ENCODE measurements at regions not wholly inside any gene's neighbourhood (a gene's known extent, or its start where the extent isn't known, plus 50 kb on each side); places are given as distances from the start of the nearest gene placed in this dataset.

GRCh38 chr2:166634706-166635105 is 140.7 kb upstream of the SCN7A start:
- no peak for DNase-seq

DNA sequence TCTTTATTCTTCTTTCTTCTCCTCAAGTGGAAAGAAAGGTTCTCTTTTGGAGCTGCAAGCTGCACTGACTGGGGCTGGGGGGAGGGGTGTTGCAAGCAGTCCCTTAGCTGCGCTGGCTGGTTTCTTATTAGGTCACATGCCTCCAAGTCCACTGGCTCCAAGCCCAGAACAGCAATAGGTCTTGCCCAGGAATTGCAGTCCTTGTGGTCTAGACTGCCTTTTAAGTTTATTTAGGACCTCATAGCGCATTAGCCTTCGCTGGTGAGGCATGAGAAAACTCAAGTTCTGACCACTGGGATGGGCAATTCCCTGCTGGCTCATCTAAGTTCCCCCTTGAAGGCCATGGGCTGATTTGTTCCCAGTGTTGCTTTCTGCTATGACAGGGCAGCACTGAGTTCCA is 138.6 kb upstream of the SCN7A start:
- DNase-seq = no peak

DNA sequence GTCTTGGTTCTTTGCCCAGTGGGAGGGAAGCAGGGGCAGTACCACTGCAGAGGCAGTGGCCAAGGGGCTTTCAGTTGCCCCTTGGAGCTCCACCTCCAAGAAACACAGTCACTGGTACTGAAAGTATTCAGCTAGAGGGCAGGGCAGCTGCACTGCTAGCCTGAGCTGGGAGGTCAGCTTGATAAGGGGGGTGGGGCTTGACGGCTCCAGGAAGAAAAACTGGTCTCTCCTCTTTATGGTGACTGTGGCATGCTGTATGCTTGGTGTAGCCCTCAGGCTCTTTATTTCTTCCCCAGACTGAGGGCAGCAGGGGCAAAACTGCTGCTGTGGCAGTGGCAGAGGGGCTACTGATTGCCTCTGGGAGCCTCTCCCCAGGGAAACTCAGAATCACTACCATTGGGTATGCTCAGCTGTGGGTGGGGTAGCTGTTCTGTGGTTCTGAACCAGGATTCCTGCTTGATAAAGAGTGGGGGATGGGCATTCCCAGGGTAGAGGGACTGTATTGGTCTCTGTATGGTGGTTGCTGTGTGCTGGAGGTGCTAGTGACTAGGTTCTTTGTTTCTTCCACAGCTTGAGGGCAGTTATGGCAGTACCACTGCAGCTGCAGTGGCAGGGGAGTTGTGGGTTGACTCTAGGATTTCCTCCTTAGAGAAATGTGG is 134.6 kb upstream of the SCN7A start:
- no peak for DNase-seq

DNA sequence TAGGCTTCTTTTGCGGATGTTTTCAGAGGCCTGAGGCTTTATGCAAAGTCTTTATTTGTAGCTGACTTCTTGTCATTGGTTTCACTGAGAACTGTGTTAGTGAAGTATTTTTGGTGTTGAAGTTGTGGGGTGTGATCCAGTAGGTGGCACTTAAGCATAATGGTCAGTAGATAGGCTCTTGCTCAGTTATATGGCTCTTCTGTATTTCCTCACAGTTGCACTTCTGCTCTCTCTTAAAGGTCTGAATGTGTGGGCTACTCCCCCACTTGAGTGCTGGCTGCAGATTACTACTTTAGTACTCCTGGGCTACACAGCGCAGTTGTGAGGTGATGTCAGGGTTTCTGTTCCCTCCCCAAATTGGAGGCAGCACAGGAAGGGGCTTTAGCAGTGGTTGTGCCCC is 133.8 kb upstream of the SCN7A start:
- no peak for DNase-seq

DNA sequence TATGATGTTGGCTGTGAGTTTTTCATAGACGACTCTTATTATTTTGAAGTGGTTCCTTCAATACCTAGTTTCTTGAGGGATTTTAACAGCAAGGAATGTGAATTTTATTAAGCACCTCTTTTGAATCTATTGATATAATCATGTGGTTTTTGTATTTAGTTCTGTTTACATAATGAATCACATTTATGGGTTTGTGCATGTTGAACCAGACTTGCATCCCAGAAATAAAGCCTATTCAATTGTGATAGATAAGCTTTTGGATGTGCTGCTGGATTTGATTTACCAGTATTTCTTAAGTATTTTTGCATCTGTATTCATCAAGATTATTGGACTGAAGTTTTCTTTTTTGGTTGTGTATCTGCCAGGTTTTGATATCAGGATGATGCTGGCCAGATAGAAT is 131.6 kb upstream of the SCN7A start:
- DNase-seq = no peak

- no peak for DNase-seq
Observed at GRCh38 chr2:166614503-166614902, 120.5 kb upstream of the SCN7A start.

GRCh38 chr2:166614029-166614428 is 120.0 kb upstream of the SCN7A start:
- DNase-seq = no peak

GRCh38 chr2:166613226-166613625 is 119.2 kb upstream of the SCN7A start:
- DNase-seq = no peak

DNA sequence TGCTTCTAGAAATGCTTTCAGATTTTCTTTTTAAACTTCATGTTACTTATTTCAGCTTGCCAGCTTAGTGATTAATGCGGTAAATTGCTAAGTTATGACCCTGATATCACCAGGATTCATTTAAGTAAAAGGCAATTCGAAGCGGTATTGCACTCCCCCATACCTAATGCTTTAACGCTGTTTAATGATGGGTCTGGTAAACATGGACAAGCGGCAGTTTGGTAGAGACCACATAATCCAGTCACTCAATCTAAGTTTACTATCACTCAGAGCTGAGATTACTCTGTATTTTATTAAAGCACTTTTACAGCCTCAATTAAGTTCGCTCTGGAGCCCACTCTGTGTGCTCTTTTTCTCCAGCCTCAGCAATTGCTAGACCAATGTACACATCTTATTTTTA is 118.2 kb upstream of the SCN7A start:
- no peak for DNase-seq

DNA sequence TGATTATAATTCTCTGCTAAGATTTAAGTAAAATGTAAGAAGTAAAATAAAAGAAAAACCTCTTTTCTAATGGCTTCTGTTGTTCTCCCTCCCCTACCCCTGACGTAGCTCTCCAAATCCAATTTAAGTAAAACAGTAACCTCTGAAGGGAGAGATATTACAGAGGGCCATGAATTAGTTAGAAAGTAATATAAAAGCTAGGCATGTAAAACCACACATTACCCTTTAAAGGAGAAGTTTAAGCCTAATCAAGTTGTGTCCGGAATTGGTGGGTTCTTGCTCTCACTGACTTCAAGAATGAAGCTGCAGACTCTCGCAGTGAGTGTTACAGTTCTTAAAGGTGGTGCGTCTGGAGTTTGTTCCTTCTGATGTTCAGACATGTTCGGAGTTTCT is 116.9 kb upstream of the SCN7A start:
- DNase-seq = no peak

GRCh38 chr2:166610180-166610912 is 116.3 kb upstream of the SCN7A start:
- no peak for DNase-seq

GRCh38 chr2:166609183-166609959 is 115.3 kb upstream of the SCN7A start:
- no peak for DNase-seq

- no peak for DNase-seq
Observed at GRCh38 chr2:166607880-166608279, 113.8 kb upstream of the SCN7A start.

- no peak for DNase-seq
Observed at GRCh38 chr2:166593403-166593802, 99.4 kb upstream of the SCN7A start.

DNA sequence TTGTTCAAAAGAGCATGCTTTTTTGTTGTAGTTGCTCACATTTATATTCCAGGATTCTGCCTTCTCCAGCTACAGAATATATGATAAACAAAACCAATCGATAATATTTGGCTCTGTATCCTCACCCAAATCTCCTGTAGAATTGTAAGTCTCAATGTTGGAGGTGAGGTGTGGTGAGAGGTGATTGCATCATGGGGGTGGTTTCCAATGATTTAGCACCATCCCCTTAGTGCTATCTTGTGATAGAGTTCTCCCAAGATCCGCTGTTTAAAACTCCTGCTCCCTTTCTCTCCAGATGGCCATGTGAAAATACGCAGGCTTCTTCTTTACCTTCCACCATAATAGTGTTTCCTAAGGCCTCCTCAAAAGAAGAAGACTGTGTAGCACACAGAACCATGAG is 98.7 kb upstream of the SCN7A start:
- DNase-seq = no peak

DNA sequence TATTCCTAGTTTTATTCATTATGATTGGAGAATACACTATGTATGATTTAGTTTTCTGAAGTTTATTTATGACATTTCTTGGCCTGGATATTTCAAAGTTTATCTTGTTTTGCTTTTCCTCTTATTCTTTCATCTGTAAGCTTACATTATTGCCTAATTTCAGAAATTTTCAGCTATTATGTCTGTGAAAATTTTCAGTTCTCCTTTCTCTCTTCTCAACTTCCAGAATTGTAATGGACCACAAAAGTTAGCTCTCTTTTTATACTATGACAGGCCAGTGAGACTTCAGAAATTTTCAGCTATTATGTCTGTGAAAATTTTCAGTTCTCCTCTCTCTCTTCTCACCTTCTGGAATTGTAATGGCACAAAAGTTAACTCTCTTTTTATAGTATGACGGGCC is 97.2 kb upstream of the SCN7A start:
- no peak for DNase-seq

- DNase-seq = no peak
Observed at GRCh38 chr2:166573391-166573790, 79.3 kb upstream of the SCN7A start.

- no peak for DNase-seq
Observed at GRCh38 chr2:166572937-166573336, 78.9 kb upstream of the SCN7A start.

DNA sequence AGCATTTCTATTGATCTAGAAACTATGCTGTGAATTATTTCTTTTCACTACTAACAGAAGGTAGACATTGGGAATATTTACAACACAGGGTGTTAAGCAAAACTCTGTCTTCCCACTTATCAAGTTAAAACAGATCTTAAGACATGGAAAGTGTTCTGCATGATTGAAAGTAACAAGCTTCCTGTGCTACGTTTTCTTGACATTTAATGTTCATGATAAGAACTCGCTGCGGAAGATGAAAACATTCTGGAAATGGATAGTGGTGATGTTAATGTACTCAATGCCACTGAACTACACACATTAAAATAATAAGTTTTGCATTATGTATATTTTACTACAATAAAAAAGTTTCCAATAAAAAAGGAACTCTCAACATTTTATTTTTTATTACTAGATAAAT is 74.4 kb upstream of the SCN7A start:
- DNase-seq = no peak

- DNase-seq = no peak
Observed at GRCh38 chr2:166565501-166565900, 71.5 kb upstream of the SCN7A start.

- DNase-seq = no peak
Observed at GRCh38 chr2:166563894-166564293, 69.8 kb upstream of the SCN7A start.

DNA sequence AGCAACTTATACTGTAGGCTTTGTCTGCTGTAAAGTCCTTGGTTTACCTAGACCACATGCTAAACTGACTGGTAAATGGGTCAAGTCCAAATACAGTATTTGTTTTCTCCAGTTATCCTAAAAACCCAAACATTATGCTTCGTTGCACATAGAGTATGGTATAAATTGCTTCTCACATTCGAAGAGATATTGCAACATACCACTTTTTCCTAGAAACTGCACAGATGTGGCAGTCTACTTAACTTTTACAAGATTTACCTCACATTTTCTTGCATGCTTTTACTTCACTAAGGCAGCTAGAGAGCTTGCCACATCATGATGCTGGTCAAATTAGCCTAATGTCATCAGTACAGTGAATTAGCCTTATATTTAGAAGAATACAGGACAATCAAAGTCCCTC is 66.0 kb upstream of the SCN7A start:
- no peak for DNase-seq

GRCh38 chr2:166550923-166551322 is 56.9 kb upstream of the SCN7A start:
- no peak for DNase-seq

DNA sequence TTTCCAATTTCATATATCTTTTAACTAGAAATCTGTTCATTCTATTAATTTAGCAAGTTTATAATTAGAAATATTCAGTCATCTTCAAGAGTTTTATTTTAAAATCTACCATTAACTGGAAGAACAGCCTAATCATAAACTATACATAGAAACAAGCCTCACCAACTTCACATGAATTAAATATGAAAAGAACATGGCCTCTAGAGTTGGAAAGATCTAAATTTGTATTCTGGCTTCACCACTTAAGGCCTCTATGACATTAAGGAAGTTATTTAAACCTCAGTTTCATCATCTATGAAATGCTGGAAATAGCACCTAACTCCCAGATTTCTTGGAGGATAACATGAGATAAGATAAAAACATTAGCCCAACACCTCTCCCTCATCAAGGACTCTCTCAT is 51.4 kb upstream of the SCN7A start:
- DNase-seq = no peak
